WERI-Rb-1 (cell line): ENCODE measurements at regions not wholly inside any gene's neighbourhood (a gene's known extent, or its start where the extent isn't known, plus 50 kb on each side); places are given as distances from the start of the nearest gene placed in this dataset.

Source experiments
- DNase-seq: peaks from one replicate; pipeline ENCODE4 v3.0.0-alpha.2; 2020
- H3K27ac ChIP-seq: fragments of 250-450 bp; sonication (Bioruptor Pico); 2 replicates; pipeline ENCODE4 v1.5.1; 2020; ENCODE audit warnings: mild to moderate bottlenecking, moderate library complexity
- H3K27me3 ChIP-seq: fragments of 250-450 bp; sonication (Bioruptor Pico); 2 replicates; pipeline ENCODE4 v1.5.1; 2021; ENCODE audit warnings: mild to moderate bottlenecking, low read depth, moderate library complexity; ENCODE audit not compliant: insufficient read depth, severe bottlenecking
- H3K36me3 ChIP-seq: fragments of 250-450 bp; sonication (Bioruptor Pico); 2 replicates; pipeline ENCODE4 v1.5.1; 2020; ENCODE audit warnings: mild to moderate bottlenecking, moderate library complexity
- H3K4me3 ChIP-seq: 2 replicates; pipeline ENCODE4 v1.5.1; 2011; ENCODE audit warnings: low read depth, mild to moderate bottlenecking, control low read depth, low read length
- H3K9me3 ChIP-seq: fragments of 250-450 bp; sonication (Bioruptor Pico); 2 replicates; pipeline ENCODE4 v1.5.1; 2021; ENCODE audit warnings: mild to moderate bottlenecking, moderate library complexity; ENCODE audit not compliant: severe bottlenecking
- CTCF ChIP-seq: IDR thresholded peaks from 2 replicates; pipeline ENCODE4 v1.5.1; 2011; ENCODE audit warnings: low read depth, mild to moderate bottlenecking, control low read depth, inconsistent platforms, low read length

DNA sequence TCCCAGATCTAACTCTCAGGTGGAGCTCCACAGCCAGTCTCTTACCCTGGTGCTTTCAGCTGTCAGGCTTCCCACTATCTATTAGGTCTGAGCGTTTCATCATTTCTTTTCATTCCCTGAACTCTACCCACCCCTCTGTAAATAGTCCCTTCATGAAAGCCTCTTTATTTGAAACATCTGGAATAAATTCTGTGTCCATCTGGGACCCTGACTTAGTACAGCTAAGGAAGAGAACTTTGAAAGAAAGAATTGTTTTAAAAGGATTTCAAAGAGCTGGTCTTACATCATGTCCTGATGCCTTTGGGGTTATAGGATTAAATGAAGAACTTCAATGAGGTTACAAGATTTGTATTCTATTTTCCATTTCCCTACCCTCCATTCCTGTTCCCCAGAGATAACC is 388.5 kb upstream of the CA10 start:
- Histone ChIP-seq H3K36me3 (no peaks in the 10 kb centered on the region), H3K27ac (no peak overlapping the region), H3K27me3 (no peaks in the 10 kb centered on the region), H3K9me3 (peaks cover 6% of the 10 kb centered on the region), H3K4me3 (no peak overlapping the region)
- TF ChIP-seq CTCF: no peak
- no peak for DNase-seq

- DNase-seq: no peak
- H3K9me3 ChIP-seq: peaks cover 6% of the 10 kb centered on the region
Observed at GRCh38 chr17:52546493-52546892, 388.0 kb upstream of the CA10 start.

DNA sequence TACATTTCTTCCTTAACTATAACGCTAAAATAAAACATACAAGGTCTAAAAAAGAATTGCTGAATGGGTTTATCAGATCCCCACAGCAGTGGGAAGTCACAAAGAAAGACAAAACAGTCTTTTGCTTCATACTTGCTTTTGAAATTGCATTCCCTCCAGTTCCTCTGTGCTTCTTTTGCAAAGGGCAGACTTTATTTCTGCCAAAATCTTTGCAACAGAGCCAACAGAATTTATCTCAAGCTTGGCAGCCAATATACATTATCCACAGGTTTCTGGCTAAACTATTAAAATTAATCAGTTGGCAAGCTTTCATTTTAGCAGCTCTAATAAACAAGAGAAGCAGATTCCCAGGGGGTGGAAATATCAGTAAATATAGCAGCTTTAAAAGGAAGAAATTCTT is 378.9 kb upstream of the CA10 start:
- DNase-seq: no peak
- Histone ChIP-seq H3K27me3 (peaks cover 6% of the 10 kb centered on the region), H3K4me3 (no peak overlapping the region), H3K9me3 (no peaks in the 10 kb centered on the region), H3K36me3 (no peaks in the 10 kb centered on the region), H3K27ac (no peak overlapping the region)
- no peak for TF ChIP-seq CTCF

More at GRCh38 chr17:52546493-52546892, 388.0 kb upstream of the CA10 start:
- Histone ChIP-seq H3K36me3 (no peaks in the 10 kb centered on the region), H3K27me3 (no peaks in the 10 kb centered on the region), H3K4me3 (no peak overlapping the region), H3K27ac (no peak overlapping the region)
- no peak for TF ChIP-seq CTCF

DNA sequence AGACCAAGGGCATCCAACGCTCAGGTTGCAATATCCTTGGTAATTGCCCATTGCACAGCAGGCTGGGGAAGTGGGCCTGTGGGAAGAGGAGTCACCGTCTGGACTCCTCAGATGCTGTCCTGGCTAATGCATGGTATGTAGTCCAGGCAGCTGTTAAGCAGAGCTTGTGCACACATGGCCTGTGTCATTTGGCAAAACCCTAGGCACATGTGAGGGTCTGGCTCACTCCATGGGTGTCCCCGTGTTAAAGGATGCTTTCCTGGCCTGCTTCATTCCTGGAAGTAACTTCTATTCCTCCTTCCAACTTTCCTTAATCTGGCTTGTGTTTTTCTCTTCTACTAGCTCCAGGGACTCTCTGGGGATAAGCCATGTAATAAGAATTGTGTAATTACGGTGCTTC is 378.0 kb upstream of the CA10 start:
- no peak overlapping the region for H3K4me3 ChIP-seq
- TF ChIP-seq CTCF: no peak
- H3K9me3 ChIP-seq: no peaks in the 10 kb centered on the region
- no peak overlapping the region for H3K27ac ChIP-seq
- H3K27me3 ChIP-seq: peaks cover 9% of the 10 kb centered on the region
- DNase-seq: no peak
- no peaks in the 10 kb centered on the region for H3K36me3 ChIP-seq

DNA sequence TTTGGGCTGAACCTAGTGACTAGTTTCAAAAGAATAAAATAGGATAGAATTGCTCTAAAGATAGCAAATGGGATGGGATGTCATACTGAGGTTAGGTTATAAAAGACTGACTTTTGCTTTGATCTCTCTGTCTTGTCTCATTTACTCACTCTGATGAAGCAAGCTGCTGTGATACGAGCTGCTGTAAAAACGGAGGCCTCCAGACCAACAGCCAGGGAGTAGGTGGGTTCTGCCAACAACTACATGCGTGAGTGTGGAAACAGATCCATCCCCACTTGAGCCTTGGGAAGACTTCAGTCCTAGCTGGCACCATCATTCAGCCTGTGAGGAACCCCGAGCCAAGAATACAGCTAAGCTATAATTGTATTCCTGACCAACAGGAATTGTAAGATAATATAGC is 373.9 kb upstream of the CA10 start:
- H3K36me3 ChIP-seq: no peaks in the 10 kb centered on the region
- H3K9me3 ChIP-seq: no peaks in the 10 kb centered on the region
- no peak for TF ChIP-seq CTCF

DNA sequence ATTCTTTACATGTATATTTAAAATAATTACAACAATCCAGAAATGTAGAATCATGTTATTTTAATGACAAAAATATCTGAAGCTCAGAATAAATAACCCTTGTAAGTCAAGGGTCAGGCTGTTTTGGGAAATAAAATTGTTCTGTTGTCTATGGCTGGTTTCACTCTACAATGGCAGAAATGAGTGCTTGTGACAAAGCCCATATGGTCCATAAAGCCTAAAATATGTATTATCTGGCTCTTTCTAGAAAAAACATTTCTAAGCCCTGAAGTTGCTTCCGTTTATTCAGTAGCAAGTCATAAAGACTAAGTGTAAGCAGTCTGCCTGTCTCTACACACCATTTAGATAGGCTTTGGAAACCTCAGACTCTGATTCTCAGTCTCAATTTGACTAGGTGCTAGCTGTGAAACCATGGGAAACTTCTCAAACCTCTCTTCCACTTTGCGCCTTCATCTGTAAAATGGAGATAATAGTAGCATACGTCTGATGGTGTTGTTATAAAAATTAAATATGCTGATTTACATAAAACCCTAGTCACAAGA is 365.7 kb upstream of the CA10 start:
- Histone ChIP-seq H3K27ac (no peak overlapping the region), H3K36me3 (no peaks in the 10 kb centered on the region), H3K9me3 (no peaks in the 10 kb centered on the region), H3K4me3 (no peak overlapping the region), H3K27me3 (peaks cover 4% of the 10 kb centered on the region)
- TF ChIP-seq CTCF: no peak
- no peak for DNase-seq

More for the DNA sequence above, 373.9 kb upstream of the CA10 start:
- H3K27ac ChIP-seq: no peak overlapping the region
- peaks cover 14% of the 10 kb centered on the region for H3K27me3 ChIP-seq
- H3K4me3 ChIP-seq: no peak overlapping the region
- no peak for DNase-seq
